ENCODE measurements at regions not wholly inside any gene's neighbourhood (a gene's known extent, or its start where the extent isn't known, plus 50 kb on each side); places are given as distances from the start of the nearest gene placed in this dataset.

GRCh38 chr13:106423530-106423929, 111.9 kb downstream of the EFNB2 start:
- TF ChIP-seq CTCF (IDR thresholded peaks at IDR 0.05), result no peak
- no peak for TF ChIP-seq POLR2A (IDR thresholded peaks at IDR 0.05)

Data from right lobe of liver (tissue), 4 donors.